NCI-H526 (cell line): ENCODE measurements at regions not wholly inside any gene's neighbourhood (a gene's known extent, or its start where the extent isn't known, plus 50 kb on each side); places are given as distances from the start of the nearest gene placed in this dataset.

Experiments
- DNase-seq, 2 experiments: peaks; one replicate each; lab custom pipeline; 2025; lab: John Stamatoyannopoulos, UW

- no peak for DNase-seq
Observed at GRCh38 chr18:45312555-45313126, 302.6 kb upstream of the SLC14A2 start.

- DNase-seq: no peak
Observed at GRCh38 chr18:45316127-45316526, 299.1 kb upstream of the SLC14A2 start.

GRCh38 chr18:45317948-45318640, 297.2 kb upstream of the SLC14A2 start:
- DNase-seq: no peak

GRCh38 chr18:45320724-45321123, 294.6 kb upstream of the SLC14A2 start:
- no peak for DNase-seq

- DNase-seq: peak in 1 of 2 experiments; percentile 7
Observed at GRCh38 chr18:45321520-45321919, 293.8 kb upstream of the SLC14A2 start.

- DNase-seq: no peak
Observed at GRCh38 chr18:45322343-45322742, 292.9 kb upstream of the SLC14A2 start.

GRCh38 chr18:45324101-45324494, 291.2 kb upstream of the SLC14A2 start:
- DNase-seq: no peak

- DNase-seq: no peak
Observed at GRCh38 chr18:45324495-45325113, 290.7 kb upstream of the SLC14A2 start.

GRCh38 chr18:45325778-45326177, 289.5 kb upstream of the SLC14A2 start:
- no peak for DNase-seq

GRCh38 chr18:45326505-45326904, 288.8 kb upstream of the SLC14A2 start:
- DNase-seq: no peak

GRCh38 chr18:45328296-45328695, 287.0 kb upstream of the SLC14A2 start:
- DNase-seq: no peak

- DNase-seq: no peak
Observed at GRCh38 chr18:45328811-45329210, 286.5 kb upstream of the SLC14A2 start.

- DNase-seq: no peak
Observed at GRCh38 chr18:45329316-45329715, 286.0 kb upstream of the SLC14A2 start.

- DNase-seq: no peak
Observed at GRCh38 chr18:45330170-45330594, 285.1 kb upstream of the SLC14A2 start.

- no peak for DNase-seq
Observed at GRCh38 chr18:45332871-45333270, 282.4 kb upstream of the SLC14A2 start.

GRCh38 chr18:45334191-45334590, 281.1 kb upstream of the SLC14A2 start:
- no peak for DNase-seq

- DNase-seq: no peak
Observed at GRCh38 chr18:45335282-45336043, 279.8 kb upstream of the SLC14A2 start.

GRCh38 chr18:45336448-45336847, 278.8 kb upstream of the SLC14A2 start:
- no peak for DNase-seq

GRCh38 chr18:45337477-45337876, 277.8 kb upstream of the SLC14A2 start:
- DNase-seq: no peak

GRCh38 chr18:45339810-45340550, 275.3 kb upstream of the SLC14A2 start:
- DNase-seq: no peak

- no peak for DNase-seq
Observed at GRCh38 chr18:45340884-45341283, 274.4 kb upstream of the SLC14A2 start.

GRCh38 chr18:45341454-45341853, 273.8 kb upstream of the SLC14A2 start:
- DNase-seq: no peak
